MCF 10A (cell line): ENCODE measurements at regions not wholly inside any gene's neighbourhood (a gene's known extent, or its start where the extent isn't known, plus 50 kb on each side); places are given as distances from the start of the nearest gene placed in this dataset.

Experiments used
- BruUV-seq: library from RNA; stranded (reverse); fragments of 400-500 nt; replicated peaks from 2 replicates; lab custom pipeline; 2021; lab: Mats Ljungman, UMichigan
- CTCF ChIA-PET: fragments of 300-600 bp; sonication (Branson Sonifier 250); formaldehyde crosslinking; extraction: SDS; loops from one replicate; lab custom pipeline; 2021; ENCODE audit warnings: antibody characterized with exemption, inconsistent platforms; lab: Yijun Ruan, JAX
- POLR2A ChIA-PET: fragments of 300-600, 350-650 bp; sonication (Branson Sonifier 250); formaldehyde crosslinking; extraction: SDS; loops from one replicate; lab custom pipeline; 2020; ENCODE audit warnings: antibody characterized with exemption, inconsistent platforms; lab: Yijun Ruan, JAX
- DNase-seq: peaks from one replicate; pipeline ENCODE4 v3.0.0-alpha.2; 2018; ENCODE audit not compliant: unreplicated experiment
- H3K27ac Mint-ChIP-seq: one replicate; pipeline ENCODE4 v1.8.0; 2022; ENCODE audit warnings: mild to moderate bottlenecking, low read depth, mixed read lengths; ENCODE audit not compliant: unreplicated experiment
- H3K27me3 Mint-ChIP-seq: one replicate; pipeline ENCODE4 v1.8.0; 2022; ENCODE audit warnings: mixed read lengths; ENCODE audit not compliant: insufficient read depth, unreplicated experiment
- H3K36me3 Mint-ChIP-seq: one replicate; pipeline ENCODE4 v1.8.0; 2022; ENCODE audit warnings: mild to moderate bottlenecking, moderate library complexity, mixed read lengths; ENCODE audit not compliant: insufficient read depth, unreplicated experiment
- H3K4me1 Mint-ChIP-seq: one replicate; pipeline ENCODE4 v1.8.0; 2022; ENCODE audit warnings: mixed read lengths; ENCODE audit not compliant: insufficient read depth, unreplicated experiment
- H3K4me3 Mint-ChIP-seq: one replicate; pipeline ENCODE4 v1.8.0; 2022; ENCODE audit warnings: mild to moderate bottlenecking, moderate library complexity, mixed read lengths; ENCODE audit not compliant: unreplicated experiment
- H3K9me3 Mint-ChIP-seq: one replicate; pipeline ENCODE4 v1.8.0; 2022; ENCODE audit warnings: mixed read lengths; ENCODE audit not compliant: unreplicated experiment
- intact Hi-C: fragments of 100-400 bp; cut with micrococcal nuclease; formaldehyde crosslinking; loops from 2 replicates; pipeline ENCODE4 v1.14.1; 2022
- TF ChIP-seq, protein P1 (sequence below): fragments of 200-600 bp; IDR thresholded peaks from one replicate; pipeline ENCODE4 v1.8.0; 2022; ENCODE audit warnings: antibody characterized with exemption, mild to moderate bottlenecking; ENCODE audit not compliant: unreplicated experiment

DNA sequence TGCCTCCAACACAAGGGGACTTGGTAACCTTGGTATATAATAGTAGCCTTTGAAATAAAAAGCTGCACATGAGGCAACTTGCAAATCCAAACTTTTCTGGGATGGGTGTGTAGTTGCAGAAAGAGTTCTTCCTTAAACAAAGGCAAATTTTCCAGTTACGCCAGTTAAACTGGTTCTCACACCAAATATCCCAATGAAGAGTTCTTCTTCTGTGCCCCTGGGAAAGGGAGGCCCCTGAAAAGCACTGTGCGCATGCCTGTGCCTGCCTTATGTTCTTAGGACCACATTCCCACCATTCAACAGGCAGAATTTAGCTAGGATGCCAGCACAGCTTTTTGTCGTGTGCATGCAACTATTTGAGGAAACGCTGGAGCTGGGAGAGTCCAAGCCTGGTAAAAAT lies 164.8 kb upstream of the SLC25A13 start:
- CTCF ChIA-PET: no interaction called here
- Mint-ChIP-seq H3K36me3 (no peaks in the 10 kb centered on the region), H3K9me3 (no peaks in the 10 kb centered on the region), H3K27me3 (peaks cover 26% of the 10 kb centered on the region), H3K4me1 (no peaks in the 10 kb centered on the region), H3K27ac (no peak overlapping the region), H3K4me3 (no peak overlapping the region)
- no TSS peak for BruUV-seq
- no peak for DNase-seq
- intact Hi-C loops: no loop called here
- TF ChIP-seq, protein P1, sequence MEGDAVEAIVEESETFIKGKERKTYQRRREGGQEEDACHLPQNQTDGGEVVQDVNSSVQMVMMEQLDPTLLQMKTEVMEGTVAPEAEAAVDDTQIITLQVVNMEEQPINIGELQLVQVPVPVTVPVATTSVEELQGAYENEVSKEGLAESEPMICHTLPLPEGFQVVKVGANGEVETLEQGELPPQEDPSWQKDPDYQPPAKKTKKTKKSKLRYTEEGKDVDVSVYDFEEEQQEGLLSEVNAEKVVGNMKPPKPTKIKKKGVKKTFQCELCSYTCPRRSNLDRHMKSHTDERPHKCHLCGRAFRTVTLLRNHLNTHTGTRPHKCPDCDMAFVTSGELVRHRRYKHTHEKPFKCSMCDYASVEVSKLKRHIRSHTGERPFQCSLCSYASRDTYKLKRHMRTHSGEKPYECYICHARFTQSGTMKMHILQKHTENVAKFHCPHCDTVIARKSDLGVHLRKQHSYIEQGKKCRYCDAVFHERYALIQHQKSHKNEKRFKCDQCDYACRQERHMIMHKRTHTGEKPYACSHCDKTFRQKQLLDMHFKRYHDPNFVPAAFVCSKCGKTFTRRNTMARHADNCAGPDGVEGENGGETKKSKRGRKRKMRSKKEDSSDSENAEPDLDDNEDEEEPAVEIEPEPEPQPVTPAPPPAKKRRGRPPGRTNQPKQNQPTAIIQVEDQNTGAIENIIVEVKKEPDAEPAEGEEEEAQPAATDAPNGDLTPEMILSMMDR: no peak
- POLR2A ChIA-PET: interaction anchor here (0.8 kb wide), 1 partner anchor 402 kb away, joined by 3 read pairs; no protein-coding TSS in a partner anchor

DNA sequence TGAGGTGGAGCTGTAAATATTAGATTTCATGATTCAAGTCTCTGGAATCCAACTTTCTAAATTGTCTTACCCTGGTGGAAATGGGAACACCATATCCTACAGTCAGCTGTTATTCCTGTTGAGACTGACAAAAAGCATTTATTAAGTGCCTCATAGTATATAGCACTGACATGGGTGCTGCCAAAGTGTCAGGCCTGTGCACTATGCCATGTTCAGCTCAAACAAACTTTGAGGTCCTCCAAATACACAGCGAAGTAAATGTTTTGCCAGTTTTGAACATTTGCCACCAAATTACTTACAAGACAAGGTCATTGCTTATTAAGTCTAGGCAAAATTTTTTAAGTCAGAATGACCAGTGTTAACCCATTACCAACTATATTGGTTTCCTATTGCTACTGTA lies 162.9 kb upstream of the SLC25A13 start:
- CTCF ChIA-PET: no interaction called here
- H3K36me3 Mint-ChIP-seq: no peaks in the 10 kb centered on the region
- peak overlapping the region; percentile 4 for H3K27ac Mint-ChIP-seq
- TF ChIP-seq, protein P1: no peak
- no TSS peak for BruUV-seq
- no peaks in the 10 kb centered on the region for H3K4me1 Mint-ChIP-seq
- H3K4me3 Mint-ChIP-seq: no peak overlapping the region
- POLR2A ChIA-PET: interaction anchor here (1.2 kb wide), 1 partner anchor 9 kb away, joined by 3 read pairs; no protein-coding TSS in a partner anchor
- DNase-seq: no peak
- intact Hi-C loops: no loop called here
- no peaks in the 10 kb centered on the region for H3K9me3 Mint-ChIP-seq
- peaks cover 8% of the 10 kb centered on the region for H3K27me3 Mint-ChIP-seq

DNA sequence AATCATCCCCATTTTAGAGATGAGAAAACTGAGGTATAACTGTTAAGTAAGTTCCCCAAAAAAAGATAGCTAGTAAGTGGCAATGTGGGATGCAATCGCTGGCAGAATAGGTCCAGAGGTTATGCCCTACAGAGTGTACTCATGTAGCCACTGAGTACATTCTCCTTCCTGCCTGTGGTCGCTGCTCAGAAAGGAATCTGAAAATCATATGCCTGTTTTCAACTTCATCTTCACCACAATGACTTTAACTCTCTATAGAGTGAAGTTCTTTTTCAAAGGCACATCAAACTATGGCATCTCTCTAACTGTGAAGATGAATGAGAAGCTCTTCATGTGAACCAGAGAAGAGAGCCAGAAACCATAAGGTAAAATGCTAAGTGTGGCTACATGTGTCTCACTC lies 162.2 kb upstream of the SLC25A13 start:
- peak overlapping the region; percentile 4 for H3K27ac Mint-ChIP-seq
- POLR2A ChIA-PET: interaction anchor here (0.7 to 1.0 kb wide), 2 partner anchors 10 to 712 kb away, joined by 3 read pairs; no protein-coding TSS in a partner anchor
- intact Hi-C loops: no loop called here
- no peak overlapping the region for H3K4me3 Mint-ChIP-seq
- H3K9me3 Mint-ChIP-seq: no peaks in the 10 kb centered on the region
- TF ChIP-seq, protein P1: no peak
- H3K27me3 Mint-ChIP-seq: peaks cover under 1% of the 10 kb centered on the region
- CTCF ChIA-PET: no interaction called here
- H3K36me3 Mint-ChIP-seq: no peaks in the 10 kb centered on the region
- BruUV-seq: no TSS peak
- H3K4me1 Mint-ChIP-seq: no peaks in the 10 kb centered on the region
- no peak for DNase-seq

DNA sequence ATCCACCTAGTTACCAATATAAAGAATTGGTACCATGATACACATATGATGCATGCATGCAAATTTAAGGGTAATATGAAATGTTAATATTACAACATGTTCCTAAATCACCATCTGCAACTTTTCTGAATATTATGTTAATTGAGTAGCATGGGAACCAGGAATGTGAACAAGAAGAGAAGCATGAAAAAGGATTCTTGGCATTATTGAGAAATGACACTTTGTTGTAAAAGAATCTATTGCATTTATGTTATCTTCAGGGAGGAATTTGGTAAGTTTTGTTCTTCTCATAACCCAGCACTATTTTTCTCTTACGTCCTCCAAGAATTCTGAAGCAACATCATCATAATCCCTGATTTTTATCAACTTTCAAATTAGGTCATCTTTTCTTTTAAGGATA lies 159.9 kb upstream of the SLC25A13 start:
- Mint-ChIP-seq H3K36me3 (no peaks in the 10 kb centered on the region), H3K4me3 (no peak overlapping the region), H3K27ac (no peak overlapping the region), H3K4me1 (no peaks in the 10 kb centered on the region), H3K9me3 (no peaks in the 10 kb centered on the region), H3K27me3 (peaks cover 6% of the 10 kb centered on the region)
- intact Hi-C loops: no loop called here
- DNase-seq: no peak
- BruUV-seq: no TSS peak
- TF ChIP-seq, protein P1: no peak
- ChIA-PET CTCF (no interaction called here), POLR2A (no interaction called here)
